Activated CD8-positive, alpha-beta memory T cell treated with anti-CD3 and anti-CD28 coated beads, Interleukin-2, amount 50 U/mL, for 48 hours (primary cell): ENCODE measurements at regions not wholly inside any gene's neighbourhood (a gene's known extent, or its start where the extent isn't known, plus 50 kb on each side); places are given as distances from the start of the nearest gene placed in this dataset.

Experiments
- DNase-seq: peaks from one replicate; pipeline ENCODE4 v3.0.0-alpha.2; 2020

DNA sequence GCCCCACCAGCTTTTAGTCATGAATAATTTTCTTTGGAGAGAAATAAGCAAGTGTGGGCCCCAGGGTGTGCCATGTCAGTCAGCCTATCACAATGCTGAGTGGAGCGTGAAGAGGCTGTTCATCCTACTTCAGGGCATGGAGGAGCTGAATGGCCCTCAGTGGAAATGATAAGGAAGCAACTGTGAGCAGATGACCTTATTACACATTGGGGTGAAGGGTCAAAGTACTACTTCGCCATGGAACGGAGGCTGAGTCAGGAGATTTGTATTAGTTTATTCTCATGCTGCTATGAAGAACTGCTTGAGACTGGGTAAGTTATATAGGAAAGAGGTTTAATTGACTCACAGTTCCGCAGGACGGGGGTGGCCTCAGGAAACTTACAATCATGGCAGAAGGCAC lies 231.0 kb upstream of the ADAMTS16 start:
- DNase-seq: no peak

DNA sequence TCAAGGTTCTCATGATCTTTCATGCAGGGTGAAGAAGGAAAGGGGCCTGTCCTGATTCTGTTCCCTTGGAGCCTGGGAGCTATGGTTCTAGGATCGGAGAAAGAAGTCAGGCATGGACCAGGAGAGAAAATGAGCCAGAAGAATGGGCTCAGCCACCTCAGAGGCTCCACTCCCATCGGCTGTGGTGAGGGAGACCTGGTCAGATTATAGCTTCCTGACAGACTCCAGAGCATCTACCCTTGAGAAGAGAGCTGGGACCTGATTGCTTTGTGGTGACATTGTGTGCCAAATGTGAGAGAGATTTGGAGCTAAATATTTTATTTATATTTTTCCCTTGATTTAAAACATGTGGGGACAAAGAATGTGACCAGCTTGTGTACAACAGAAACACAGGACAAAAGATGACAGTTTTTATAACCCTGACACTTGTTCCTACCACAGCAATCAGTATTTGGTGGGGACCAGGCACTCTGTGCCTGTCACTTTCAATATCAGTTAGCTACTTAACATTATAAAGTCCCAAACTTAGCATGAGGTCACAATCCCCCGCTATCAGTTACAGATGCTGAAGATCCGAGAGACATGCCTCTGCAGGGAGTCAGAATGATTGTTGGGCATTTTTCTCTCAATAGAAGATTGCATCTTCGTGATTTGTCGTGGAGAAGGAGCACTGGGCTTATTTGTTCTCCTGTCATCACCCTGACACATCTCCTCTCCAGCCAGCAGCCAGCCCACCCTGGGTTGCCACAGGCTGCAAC lies 228.3 kb upstream of the ADAMTS16 start:
- no peak for DNase-seq

DNA sequence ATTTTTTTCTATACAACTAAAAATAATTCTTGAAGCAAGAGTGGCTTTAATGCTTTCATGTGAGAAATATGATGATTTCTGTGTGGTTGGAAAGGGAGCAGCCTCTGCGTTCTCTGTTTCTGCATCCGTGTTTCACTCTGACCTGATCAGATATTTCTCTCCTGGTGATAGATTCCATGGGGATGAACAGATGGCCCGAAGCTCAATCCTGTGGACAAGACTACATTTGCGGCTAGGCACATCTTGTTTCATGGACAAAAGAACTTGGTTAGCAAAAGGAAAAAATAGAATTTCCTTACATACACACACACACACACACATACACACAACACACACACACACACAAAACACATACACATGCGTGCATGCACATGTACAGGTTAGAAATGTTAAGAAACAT lies 218.2 kb upstream of the ADAMTS16 start:
- DNase-seq: no peak

DNA sequence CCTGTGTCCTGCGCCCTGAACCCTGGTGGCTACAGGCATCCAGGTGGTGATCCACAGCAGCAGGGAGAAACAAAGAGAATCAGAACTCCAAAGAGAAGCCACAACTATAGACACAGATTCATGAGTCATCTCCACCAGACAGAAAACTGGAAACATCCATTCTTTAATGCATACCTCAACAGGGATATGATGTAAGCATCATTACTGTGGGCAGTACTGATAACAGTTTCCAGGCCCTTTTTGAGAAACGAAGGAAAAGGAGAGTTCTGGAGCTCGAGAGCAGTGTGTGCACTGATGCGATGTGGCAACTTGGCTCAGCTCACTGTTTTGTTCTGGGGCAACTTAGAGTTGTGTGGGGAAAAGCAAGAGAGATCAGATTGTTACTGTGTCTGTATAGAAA lies 215.6 kb upstream of the ADAMTS16 start:
- DNase-seq: no peak

DNA sequence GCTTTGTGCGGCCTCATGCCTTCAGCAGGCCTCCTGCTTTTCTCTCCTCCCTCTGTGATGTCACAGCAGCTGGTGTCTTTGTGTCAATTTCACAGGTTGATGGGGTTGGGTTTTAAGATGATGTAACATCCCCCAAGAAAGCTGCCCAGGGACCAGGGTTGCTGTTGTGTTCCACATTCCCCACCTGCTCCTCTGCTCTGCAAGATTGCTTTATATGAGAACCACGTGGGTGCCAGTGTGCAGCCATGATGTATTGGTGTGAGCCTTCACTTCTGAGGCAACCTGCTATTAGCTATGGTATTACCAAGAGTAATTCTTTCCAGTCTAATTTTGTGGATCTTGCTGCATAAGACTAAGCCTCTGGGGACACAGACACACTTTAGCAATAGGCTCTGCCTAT lies 213.0 kb upstream of the ADAMTS16 start:
- DNase-seq: no peak

DNA sequence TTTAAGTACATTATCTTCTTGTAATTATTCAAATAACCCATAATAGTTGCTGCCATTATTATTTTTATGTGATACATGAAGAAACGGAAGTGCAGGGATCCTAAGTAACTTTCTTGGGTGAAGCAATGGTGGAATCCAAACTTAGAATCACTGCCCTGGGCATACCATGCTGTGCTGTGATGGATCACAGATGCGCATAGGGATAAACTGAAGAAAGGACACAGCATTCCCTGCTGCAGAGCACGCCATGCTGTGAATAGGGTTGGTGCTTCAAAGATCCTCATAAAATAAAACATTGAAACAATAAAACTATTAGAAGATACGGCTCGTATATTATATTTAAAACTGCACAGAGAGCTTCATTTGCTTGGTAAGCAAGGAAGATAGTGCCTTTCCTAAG lies 211.7 kb upstream of the ADAMTS16 start:
- DNase-seq: no peak

DNA sequence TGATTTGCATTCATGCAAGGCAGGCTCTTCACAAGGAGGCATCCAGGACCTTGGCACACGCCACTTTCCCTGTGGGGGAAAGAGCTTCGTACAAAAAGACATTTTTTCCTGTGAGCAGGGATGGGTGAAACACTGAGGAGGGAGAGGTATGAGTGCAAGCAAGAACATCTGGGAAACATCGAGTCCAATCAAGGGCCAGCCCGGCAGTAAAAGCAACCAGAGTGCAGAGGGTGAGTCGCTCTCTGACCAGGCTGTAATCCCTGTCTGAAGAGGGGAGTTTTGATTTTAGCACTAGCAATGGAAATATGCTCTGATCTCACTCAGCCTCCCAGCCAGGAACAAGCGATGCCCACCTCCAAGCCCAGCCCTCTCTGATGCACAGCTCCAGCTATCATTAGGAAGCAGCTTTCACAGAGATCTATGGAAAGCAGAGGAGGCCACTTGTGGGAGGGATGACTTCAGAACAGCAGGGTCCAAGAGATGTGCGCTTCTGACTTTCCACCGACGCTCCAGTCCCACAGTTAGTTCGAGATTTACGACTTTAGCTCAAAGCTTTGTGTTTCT lies 211.0 kb upstream of the ADAMTS16 start:
- no peak for DNase-seq

DNA sequence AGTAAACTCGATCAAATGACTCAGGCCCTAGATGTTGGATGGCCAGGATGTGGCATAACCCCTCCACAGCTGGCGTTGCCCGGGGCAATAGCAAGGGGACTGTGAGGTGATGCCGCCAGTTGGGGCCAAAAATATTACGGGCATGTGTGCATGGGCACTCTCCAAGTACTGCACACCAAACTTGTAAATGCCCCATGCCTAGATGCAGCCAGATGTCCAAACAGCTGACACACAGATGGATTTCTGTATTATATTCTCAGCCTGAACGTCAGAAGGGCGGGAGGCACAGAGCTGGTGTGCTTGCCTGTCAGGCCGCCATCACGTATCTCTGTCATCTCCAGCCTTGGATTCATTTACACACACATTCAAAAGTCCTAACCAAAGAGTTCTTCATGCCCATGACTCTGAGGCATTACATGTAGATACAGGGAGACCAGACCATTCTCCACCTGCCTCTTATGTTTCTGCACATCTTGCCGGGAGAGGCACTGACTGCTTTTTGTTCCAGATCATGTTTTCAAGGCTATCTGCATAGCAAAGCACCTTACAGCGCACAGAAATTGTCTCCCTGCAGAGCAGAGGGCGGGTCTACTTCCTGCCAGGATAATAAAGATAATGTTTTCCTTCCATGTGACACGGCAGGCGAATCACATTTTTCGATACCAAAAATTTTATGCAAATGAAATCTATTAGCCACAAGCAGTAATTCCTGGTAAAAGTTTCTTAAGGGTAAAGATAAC lies 200.9 kb upstream of the ADAMTS16 start:
- no peak for DNase-seq

DNA sequence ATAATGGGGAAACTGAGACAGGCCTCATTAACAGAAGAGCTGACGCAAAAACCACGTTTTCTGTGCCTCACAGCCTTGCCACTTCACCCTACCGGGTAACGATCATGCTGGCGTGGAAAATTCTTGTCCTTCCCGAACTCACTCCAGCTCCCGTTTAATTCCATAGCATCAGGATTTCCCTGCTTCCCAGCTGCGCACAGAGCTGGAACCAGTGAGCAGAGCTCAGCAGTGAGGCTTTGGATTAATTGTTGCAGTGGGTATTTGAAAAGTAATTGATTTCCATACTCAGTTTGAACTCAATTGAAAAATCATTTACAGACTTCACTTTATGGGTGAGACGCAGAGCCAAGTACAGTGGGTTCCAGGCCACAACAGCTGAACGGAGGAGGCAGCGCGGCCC lies 199.0 kb upstream of the ADAMTS16 start:
- DNase-seq: no peak

DNA sequence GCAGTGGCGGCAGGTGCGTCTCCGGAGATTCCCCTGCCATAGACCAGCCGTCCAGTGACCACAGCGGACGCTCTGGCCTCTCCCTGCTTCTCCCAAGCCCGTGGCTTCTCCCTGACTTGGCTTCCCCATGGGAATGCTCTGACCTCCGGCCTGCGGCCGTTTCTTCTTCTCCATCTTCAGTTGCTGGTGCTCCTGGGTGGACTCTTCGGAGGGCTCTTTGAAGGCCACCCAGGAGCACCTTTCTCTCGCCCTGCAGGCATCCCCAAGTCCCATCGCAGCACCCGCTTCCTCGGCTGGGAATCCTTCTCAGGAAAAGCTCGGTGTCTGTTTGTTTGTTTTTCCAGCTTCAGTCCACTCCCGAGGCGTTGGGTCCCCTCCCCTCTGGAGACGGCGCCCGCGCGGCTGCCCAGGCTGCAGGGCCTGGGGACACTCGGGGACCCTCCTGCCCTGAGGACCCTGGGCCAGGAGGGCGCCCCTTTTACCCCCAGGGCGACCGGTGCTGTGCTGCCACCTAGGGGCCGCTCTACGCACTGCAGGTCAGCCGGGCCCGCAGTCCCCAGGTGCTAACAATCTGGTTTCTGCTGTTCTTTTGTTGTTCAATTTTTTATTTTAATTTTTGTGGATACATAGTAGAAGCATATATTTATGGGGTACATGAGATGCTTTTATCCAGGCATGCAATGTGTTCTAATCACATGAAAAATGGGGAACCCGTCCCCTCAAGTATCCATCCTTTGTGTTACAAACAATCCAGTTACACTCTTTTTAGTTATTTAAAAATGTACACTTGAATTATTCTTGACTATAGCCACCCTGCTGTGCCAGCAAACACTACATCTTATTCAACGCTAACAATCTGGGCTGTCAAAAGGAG lies 197.9 kb upstream of the ADAMTS16 start:
- peak; percentile 79 for DNase-seq

DNA sequence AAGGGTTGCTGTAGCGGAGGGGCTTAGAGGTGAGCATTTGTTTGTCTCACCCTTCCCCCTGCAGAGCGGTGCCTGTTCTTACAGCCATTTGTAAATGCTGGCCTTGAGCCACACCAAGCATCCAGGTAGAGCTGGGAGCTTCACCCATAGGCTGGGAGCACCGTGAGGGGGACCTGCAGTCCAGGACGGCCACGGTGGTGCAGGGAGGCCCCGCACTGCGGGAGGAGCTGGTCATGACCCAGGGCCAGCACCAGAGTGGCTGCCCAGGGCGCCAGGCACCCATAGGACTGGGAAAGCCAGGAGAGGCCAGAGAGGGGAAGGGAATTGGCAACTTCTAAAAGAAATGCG lies 197.3 kb upstream of the ADAMTS16 start:
- DNase-seq: no peak

DNA sequence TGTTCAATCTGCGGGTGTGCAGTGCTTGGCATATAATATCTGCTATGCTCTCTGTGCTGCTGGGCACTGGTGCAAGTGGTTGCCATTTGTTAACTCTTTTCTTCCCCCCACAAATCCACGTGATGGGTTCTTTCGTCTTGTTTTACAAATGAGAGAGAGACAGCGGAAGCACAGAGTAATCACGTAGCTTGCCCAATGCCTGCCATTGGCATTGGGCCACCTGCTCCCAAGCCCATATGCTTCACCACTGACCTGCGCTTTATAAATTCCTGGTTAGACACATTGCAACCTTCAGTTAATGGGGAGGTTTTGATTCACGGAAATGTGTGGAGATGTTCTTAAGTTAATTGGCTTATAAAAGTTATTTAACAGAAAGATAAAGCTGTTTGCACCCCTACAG lies 194.8 kb upstream of the ADAMTS16 start:
- no peak for DNase-seq

DNA sequence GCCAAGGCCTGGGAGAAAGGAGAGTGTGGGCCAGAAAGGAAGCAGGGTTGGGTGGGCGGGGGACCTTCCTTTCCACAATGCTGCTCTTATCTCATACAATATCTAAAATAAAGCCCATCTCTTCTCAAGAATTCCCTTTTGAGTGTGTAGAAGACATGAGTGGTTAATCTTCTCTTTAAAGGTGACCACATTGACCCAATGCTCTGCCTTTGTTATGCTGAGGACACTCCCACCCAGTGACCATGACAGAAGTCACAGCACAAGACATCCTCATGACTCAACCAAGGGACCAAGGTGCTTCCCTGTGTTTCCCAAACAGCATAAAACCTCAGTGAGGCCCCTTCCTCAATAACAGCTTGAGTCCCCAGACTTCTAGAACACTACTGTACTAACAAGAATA lies 193.0 kb upstream of the ADAMTS16 start:
- no peak for DNase-seq

DNA sequence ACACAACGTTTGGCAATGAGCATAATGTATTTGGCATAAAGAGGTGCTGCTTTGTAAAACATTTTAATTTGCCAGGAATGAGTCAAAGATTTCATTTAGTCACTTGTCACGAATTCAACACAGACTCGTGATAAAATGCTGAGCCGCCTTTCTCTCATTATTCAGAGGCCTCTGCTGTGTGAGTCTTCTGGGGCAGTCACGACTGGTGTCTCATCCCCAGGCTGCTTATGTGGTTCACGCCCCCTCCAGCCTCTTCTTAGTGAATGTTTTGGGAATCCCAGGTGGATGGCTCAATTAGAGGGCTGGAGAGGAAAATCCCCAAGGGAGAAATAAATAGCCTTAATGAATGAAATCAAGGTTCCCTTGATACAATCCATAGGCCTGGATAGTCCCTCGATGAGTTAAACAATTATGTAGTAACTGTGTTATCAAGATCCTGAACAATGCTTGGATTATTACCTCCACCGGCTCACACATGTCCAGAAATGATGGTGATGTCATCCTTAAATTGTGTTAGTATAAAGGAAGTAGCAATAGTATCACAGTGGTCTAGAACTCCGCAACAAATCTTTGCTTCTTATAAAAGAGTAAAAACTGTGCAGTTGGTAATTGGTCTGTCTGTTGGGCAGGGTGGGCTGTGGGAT lies 192.1 kb upstream of the ADAMTS16 start:
- DNase-seq: no peak

DNA sequence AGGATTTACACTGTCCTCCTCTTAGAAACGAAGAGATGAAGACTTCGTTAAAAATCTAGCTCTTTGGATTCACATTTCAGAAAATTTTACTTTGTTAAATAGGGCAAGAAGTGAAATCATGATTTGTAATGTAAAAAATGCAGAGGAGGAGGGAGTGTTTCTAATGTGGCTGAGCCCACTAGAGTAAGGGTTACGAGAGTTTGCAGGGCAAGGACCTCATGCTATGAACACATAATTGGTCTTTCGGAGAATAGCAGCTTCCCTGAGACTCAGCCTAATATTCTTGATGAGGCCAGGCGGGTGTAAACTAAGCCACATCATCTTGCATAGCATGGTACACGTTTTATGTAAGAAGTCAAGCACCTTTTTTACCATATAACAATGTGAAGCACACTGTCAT lies 191.0 kb upstream of the ADAMTS16 start:
- DNase-seq: no peak

DNA sequence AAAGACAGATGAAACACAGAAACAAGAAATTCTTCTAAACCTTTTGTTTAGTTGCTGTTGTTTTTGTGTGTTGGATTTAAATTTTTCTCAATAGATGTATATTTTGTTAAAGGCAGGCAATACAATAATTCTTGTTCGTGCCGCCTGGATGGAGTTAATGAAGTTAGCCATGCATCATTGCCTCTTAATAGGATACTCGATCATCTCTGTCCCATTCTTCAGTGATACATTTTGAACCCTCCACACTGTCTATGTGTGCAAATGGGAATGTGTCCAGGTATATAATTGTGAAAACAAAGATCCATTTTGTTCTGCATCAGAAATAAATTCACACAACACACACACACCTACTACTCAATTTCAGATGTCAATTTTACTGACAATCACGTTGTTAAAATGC lies 186.6 kb upstream of the ADAMTS16 start:
- DNase-seq: no peak

DNA sequence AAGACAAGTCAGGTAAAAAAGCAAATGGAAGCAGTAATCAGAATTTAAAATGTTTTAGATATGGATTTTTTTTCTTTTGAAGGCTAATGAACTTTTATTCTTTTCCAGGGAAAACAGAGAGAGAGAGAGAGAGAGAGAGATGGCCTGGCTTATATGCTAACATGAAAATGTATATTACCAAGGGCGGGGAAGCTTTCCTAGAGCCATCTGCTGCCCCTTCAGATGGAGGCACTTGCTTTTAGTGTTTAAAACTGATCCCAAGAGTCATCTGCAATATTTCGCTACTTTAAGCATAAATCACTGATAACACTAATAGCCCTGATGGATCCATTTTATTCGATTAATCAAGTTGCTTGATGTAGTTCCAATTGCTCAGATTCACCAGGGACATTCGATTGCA lies 186.1 kb upstream of the ADAMTS16 start:
- no peak for DNase-seq

DNA sequence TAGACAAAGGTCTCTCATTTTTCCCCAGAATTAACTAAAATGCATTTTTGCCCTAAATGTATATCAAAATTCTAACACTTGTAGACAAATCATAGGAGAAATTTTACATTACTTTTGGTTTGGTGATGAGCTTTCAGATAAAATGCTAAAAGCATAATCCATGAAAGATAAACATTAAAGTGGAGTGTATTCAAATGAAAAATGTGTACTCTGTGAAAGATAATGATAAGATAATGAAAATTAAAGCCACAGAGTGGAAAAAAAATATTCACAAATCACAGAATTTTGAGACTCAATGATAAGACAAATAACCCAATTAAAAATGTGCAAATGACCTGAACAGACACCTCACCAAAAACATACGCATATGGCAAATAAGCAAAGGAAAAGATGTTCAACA lies 176.9 kb upstream of the ADAMTS16 start:
- DNase-seq: no peak

DNA sequence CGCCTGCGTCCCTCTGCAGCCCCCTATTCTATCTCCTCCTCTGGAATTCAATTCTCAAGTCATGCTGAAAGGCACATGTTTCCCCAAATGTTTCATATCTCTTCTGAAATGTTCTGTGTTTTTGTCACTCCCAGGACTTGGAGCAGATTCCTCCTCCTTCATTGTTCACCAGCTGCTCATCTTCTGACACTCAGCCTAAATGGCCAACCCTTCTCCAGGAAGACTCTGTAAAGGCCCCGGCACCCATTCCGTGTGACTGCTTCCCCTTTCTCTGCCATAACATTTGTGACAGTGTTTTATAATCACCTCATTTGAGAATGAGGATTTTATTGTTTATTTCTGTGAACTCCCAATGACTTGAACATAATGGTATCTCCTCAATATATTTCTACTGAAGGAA lies 170.8 kb upstream of the ADAMTS16 start:
- no peak for DNase-seq

DNA sequence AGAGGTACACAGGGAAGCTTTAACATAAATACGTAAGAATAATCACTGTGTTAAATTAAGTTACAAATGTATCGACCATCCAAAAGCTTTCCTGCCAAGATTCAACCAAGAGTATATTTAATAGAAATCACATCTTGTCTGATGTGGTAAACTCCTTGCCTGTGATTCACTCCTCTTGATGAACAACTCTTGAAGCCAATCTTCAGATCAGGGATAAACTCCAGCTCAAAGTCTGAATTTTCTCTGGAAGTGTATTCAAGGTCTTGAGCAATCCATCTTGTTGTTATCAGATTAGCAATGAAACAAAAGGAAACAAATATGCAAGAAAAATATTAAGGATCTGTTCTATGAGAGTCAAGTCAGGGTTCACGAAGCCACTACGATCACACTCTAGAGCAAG lies 170.0 kb upstream of the ADAMTS16 start:
- DNase-seq: no peak

DNA sequence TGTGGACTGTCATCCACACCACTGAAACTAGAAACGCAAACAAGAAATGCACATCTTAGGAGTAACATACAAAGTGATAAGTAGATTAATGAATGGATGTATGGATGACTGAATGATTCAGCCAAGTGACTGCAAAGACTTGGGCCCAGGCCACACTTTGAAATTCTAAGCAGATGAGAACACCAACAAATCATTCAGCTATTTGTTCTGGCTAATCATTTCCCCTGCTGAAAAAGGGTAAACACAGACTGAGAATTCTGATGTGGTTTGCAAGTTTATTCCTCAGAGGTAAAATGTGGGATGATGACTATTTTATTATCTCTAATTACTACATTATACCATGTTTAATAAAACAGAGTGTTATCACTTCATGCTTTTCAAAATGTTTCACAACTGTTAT lies 163.2 kb upstream of the ADAMTS16 start:
- no peak for DNase-seq

DNA sequence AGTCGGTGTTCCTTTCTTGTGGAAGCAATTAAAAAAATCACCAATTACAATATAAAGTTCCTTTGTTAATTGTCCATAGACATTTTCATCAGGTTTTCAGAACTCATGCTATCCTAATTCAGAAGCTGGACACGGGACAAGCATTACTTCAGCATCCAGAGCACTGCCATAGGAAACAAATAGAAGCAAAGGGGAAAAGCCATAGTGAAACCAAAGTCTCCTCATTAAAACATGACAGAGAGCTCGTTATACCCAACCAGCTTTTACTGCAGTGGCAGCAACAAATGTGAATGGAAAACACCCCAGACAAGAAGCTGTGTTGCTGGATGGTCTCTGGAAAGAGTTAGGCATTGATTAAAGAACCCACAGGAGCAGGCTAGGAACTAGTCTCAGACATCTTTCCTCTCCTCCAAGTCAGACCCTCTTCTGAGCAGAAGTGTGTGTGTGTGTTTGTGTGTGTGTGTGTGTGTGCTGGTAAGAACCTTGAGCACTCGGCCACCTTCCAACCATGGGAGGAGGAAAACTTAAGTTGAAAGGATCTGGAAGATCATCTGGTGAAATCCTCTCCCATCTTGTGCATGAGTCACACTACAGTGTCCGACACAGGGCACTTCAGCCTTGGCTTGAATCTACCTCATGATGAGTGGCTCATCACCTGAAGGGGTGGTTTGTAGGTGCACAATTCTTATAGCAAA lies 162.6 kb upstream of the ADAMTS16 start:
- no peak for DNase-seq
